Stomach (tissue), 4 donors: ENCODE measurements at regions not wholly inside any gene's neighbourhood (a gene's known extent, or its start where the extent isn't known, plus 50 kb on each side); places are given as distances from the start of the nearest gene placed in this dataset.

Source experiments
- CTCF ChIP-seq, 7 experiments: fragments of 450-650 bp in 4 of 7; fragments of 200-600 bp in 3 of 7; sonication (generic) in 3 of 7; IDR thresholded peaks; one replicate each; pipeline ENCODE4 v1.5.1; 2016 to 2019; ENCODE audit warnings: antibody characterized with exemption in 7 of 7, control low read depth in 2 of 7, mild to moderate bottlenecking in 1 of 7
- POLR2AphosphoS5 ChIP-seq, 3 donors: sonication (generic); formaldehyde crosslinking; IDR thresholded peaks; one replicate each; pipeline ENCODE4 v1.6.1; 2016; ENCODE audit warnings: antibody characterized with exemption in 3 of 3

GRCh38 chr10:128701381-128701780, 575.2 kb upstream of the MKI67 start:
- TF ChIP-seq CTCF (IDR thresholded peaks at IDR 0.05) (no peak), POLR2AphosphoS5 (IDR thresholded peaks at IDR 0.05) (no peak)
